OCI-LY3 (cell line): ENCODE measurements at regions not wholly inside any gene's neighbourhood (a gene's known extent, or its start where the extent isn't known, plus 50 kb on each side); places are given as distances from the start of the nearest gene placed in this dataset.

ENCODE experiments used
- CTCF ChIP-seq: fragments of 200-600, 300-600 bp; sonication (generic); IDR thresholded peaks from 2 replicates; pipeline ENCODE4 v1.5.1; 2014; ENCODE audit warnings: antibody characterized with exemption, low read length, low read depth
- EZH2phosphoT487 ChIP-seq: fragments of 200-600 bp; shearing (Covaris generic); IDR thresholded peaks from 2 replicates; pipeline ENCODE4 v1.6.1; 2018; ENCODE audit warnings: antibody characterized with exemption, mixed run types, low read depth

GRCh38 chr5:167732499-167732898 lies 558.9 kb upstream of the WWC1 start:
- TF ChIP-seq CTCF (no peak), EZH2phosphoT487 (no peak)
